HCT116 (cell line): ENCODE measurements at regions not wholly inside any gene's neighbourhood (a gene's known extent, or its start where the extent isn't known, plus 50 kb on each side); places are given as distances from the start of the nearest gene placed in this dataset.

ENCODE experiments used
- ATAC-seq: fragments of 200-7000 bp; cut with Tn5 transposase; 2 replicates; pipeline ENCODE4 v1.9.1; 2020; ENCODE audit warnings: mild to moderate bottlenecking, moderate library complexity
- BruUV-seq: library from RNA; stranded (reverse); fragments of 400-500 nt; replicated peaks from 2 replicates; lab custom pipeline; 2021; lab: Mats Ljungman, UMichigan
- CTCF ChIA-PET: fragments of 300-600 bp; sonication (Branson Sonifier 250); formaldehyde crosslinking; loops from one replicate; lab custom pipeline; 2021; ENCODE audit warnings: antibody characterized with exemption; lab: Charles Lee
- POLR2A ChIA-PET: fragments of 300-600, 350-600 bp; sonication (Branson Sonifier 250); formaldehyde crosslinking; loops from one replicate; lab custom pipeline; 2021; ENCODE audit warnings: antibody characterized with exemption; lab: Charles Lee
- RAD21 ChIA-PET, 2 experiments: fragments of 300-600 bp; sonication (Branson Sonifier 250); formaldehyde crosslinking; loops; one replicate each; lab custom pipeline; 2023; ENCODE audit warnings: low total read pairs in 2 of 2; ENCODE audit not compliant: uncharacterized antibody in 2 of 2, unreplicated experiment in 2 of 2, low non-redundant PET in 1 of 2; lab: Charles Lee
- DNase-seq: peaks from one replicate; pipeline ENCODE4 v3.0.0-alpha.2; 2010; ENCODE audit warnings: low read depth, low spot score
- H2AFZ ChIP-seq: fragments of 200-600 bp; shearing (Covaris generic), sonication (generic); 2 replicates; pipeline ENCODE4 v1.6.1; 2017; ENCODE audit warnings: low read depth, mixed run types, mixed read lengths, antibody characterized with exemption, low read length; ENCODE audit not compliant: poor library complexity, severe bottlenecking
- H3K27ac ChIP-seq: 2 replicates; pipeline ENCODE4 v1.5.1; 2012; ENCODE audit warnings: low read depth, low read length
- H3K27me3 ChIP-seq: fragments of 200-600 bp; sonication (generic); 2 replicates; pipeline ENCODE4 v1.6.1; 2016; ENCODE audit warnings: mixed run types, low read length, mixed read lengths; ENCODE audit not compliant: insufficient read depth
- H3K36me3 ChIP-seq, 2 experiments: fragments of 200-500 bp in 1 of 2; fragments of 200-600 bp in 1 of 2; sonication (Bioruptor generic) in 1 of 2; sonication (generic) in 1 of 2; 2 replicates each; pipeline versions ENCODE4 v1.5.1 to v1.6.1; 2014 to 2016; ENCODE audit warnings: low read length in 2 of 2, inconsistent platforms in 1 of 2, mixed read lengths in 1 of 2, mixed run types in 1 of 2; ENCODE audit not compliant: insufficient read depth in 2 of 2, control insufficient read depth in 1 of 2
- H3K4me1 ChIP-seq, 2 experiments: fragments of 200-600 bp in 1 of 2; sonication (generic) in 1 of 2; 2 replicates each; pipeline versions ENCODE4 v1.5.1 to v1.6.1; 2012 to 2017; ENCODE audit warnings: low read length in 2 of 2, inconsistent platforms in 1 of 2, mild to moderate bottlenecking in 1 of 2, mixed read lengths in 1 of 2, mixed run types in 1 of 2, moderate library complexity in 1 of 2; ENCODE audit not compliant: insufficient read depth in 2 of 2, control insufficient read depth in 1 of 2
- H3K4me2 ChIP-seq: fragments of 200-600 bp; sonication (generic); 2 replicates; pipeline ENCODE4 v1.6.1; 2017; ENCODE audit warnings: mixed run types, low read length, mixed read lengths
- H3K4me3 ChIP-seq, 2 experiments: fragments of 200-600 bp in 1 of 2; sonication (generic) in 1 of 2; replicated peaks in 1 of 2; 2 replicates each; pipeline ENCODE4 v1.5.1; 2011 to 2016; ENCODE audit warnings: low read length in 2 of 2, control low read depth in 1 of 2, low read depth in 1 of 2, mild to moderate bottlenecking in 1 of 2, mixed read lengths in 1 of 2, mixed run types in 1 of 2
- H3K79me2 ChIP-seq: fragments of 200-600 bp; sonication (generic); 2 replicates; pipeline ENCODE4 v1.6.1; 2017; ENCODE audit warnings: mild to moderate bottlenecking, mixed run types, low read length, moderate library complexity, mixed read lengths; ENCODE audit not compliant: insufficient read depth
- H3K9ac ChIP-seq: fragments of 200-600 bp; sonication (generic); 2 replicates; pipeline ENCODE4 v1.6.1; 2016; ENCODE audit warnings: low read length, mixed read lengths
- H3K9me2 ChIP-seq: fragments of 200-600 bp; sonication (generic), shearing (Covaris generic); 2 replicates; pipeline ENCODE4 v1.6.1; 2017; ENCODE audit warnings: mixed run types, mild to moderate bottlenecking, moderate library complexity; ENCODE audit not compliant: insufficient read depth
- H3K9me3 ChIP-seq, 2 experiments: fragments of 200-500 bp in 1 of 2; fragments of 200-600 bp in 1 of 2; sonication (Bioruptor generic) in 1 of 2; sonication (generic) in 1 of 2; 2 replicates each; pipeline ENCODE4 v1.6.1; 2014 to 2017; ENCODE audit warnings: low read length in 2 of 2, mixed read lengths in 2 of 2, inconsistent platforms in 1 of 2, low read depth in 1 of 2, mild to moderate bottlenecking in 1 of 2, mixed run types in 1 of 2, moderate library complexity in 1 of 2; ENCODE audit not compliant: control insufficient read depth in 1 of 2, insufficient read depth in 1 of 2
- H4K20me1 ChIP-seq: fragments of 200-600 bp; sonication (generic), shearing (Covaris generic); 2 replicates; pipeline ENCODE4 v1.6.1; 2017; ENCODE audit warnings: mixed run types, mild to moderate bottlenecking, moderate library complexity; ENCODE audit not compliant: insufficient read depth
- ATF3 ChIP-seq: IDR thresholded peaks from 2 replicates; pipeline ENCODE4 v1.6.1; 2012
- CBX3 ChIP-seq: IDR thresholded peaks from 2 replicates; pipeline ENCODE4 v1.6.1; 2012; ENCODE audit warnings: low read depth
- CEBPB ChIP-seq: IDR thresholded peaks from 2 replicates; pipeline ENCODE4 v1.6.1; 2012; ENCODE audit warnings: low read depth
- EGR1 ChIP-seq: IDR thresholded peaks from 2 replicates; pipeline ENCODE4 v1.6.1; 2012; ENCODE audit warnings: low read depth
- EZH2 ChIP-seq: fragments of 200-600 bp; sonication (generic); IDR thresholded peaks from 2 replicates; pipeline ENCODE4 v1.6.1; 2017; ENCODE audit warnings: antibody characterized with exemption, mixed run types
- EZH2phosphoT487 ChIP-seq: fragments of 200-600 bp; IDR thresholded peaks from 2 replicates; pipeline ENCODE4 v1.6.1; 2018; ENCODE audit warnings: antibody characterized with exemption, borderline replicate concordance
- FOSL1 ChIP-seq: IDR thresholded peaks from 2 replicates; pipeline ENCODE4 v1.6.1; 2012; ENCODE audit warnings: low read depth
- JUND ChIP-seq: IDR thresholded peaks from 2 replicates; pipeline ENCODE4 v1.6.1; 2012
- RAD21 ChIP-seq: IDR thresholded peaks from 2 replicates; pipeline ENCODE4 v1.6.1; 2012; ENCODE audit warnings: low read depth, mild to moderate bottlenecking
- SP1 ChIP-seq: IDR thresholded peaks from 2 replicates; pipeline ENCODE4 v1.6.1; 2012; ENCODE audit warnings: low read depth
- SRF ChIP-seq: IDR thresholded peaks from 2 replicates; pipeline ENCODE4 v1.6.1; 2012; ENCODE audit warnings: low read depth
- TCF7L2 ChIP-seq: IDR thresholded peaks from 2 replicates; pipeline ENCODE4 v1.7.0; 2011; ENCODE audit warnings: borderline replicate concordance, inconsistent platforms; ENCODE audit not compliant: insufficient read depth, insufficient read length; ENCODE audit errors: extremely low read depth
- YY1 ChIP-seq: IDR thresholded peaks from 2 replicates; pipeline ENCODE4 v1.6.1; 2011; ENCODE audit warnings: low read length, low read depth, moderate library complexity, mild to moderate bottlenecking; ENCODE audit not compliant: insufficient replicate concordance; ENCODE audit errors: extremely low read depth
- ZBTB33 ChIP-seq: IDR thresholded peaks from 2 replicates; pipeline ENCODE4 v1.6.1; 2011; ENCODE audit warnings: mild to moderate bottlenecking, low read length, moderate library complexity; ENCODE audit not compliant: insufficient replicate concordance; ENCODE audit errors: extremely low read depth
- ZFX ChIP-seq: fragments of 450-650 bp; IDR thresholded peaks from 2 replicates; pipeline ENCODE4 v1.6.1; 2017
- intact Hi-C: fragments of 100-400 bp; cut with micrococcal nuclease; formaldehyde crosslinking; loops from 2 replicates; pipeline ENCODE4 v1.10.0; 2022
- TF ChIP-seq, protein P1 (sequence below): IDR thresholded peaks from 2 replicates; pipeline ENCODE4 v1.6.1; 2012; ENCODE audit warnings: low read depth

- DNase-seq (peak; percentile 15), ATAC-seq (no peak)
- H3K79me2 ChIP-seq, result no peaks in the 10 kb centered on the region
- no TSS peak for BruUV-seq
- TF ChIP-seq RAD21 (no peak), YY1 (no peak), SRF (no peak), EGR1 (no peak), EZH2phosphoT487 (no peak), EZH2 (no peak), TCF7L2 (no peak), ZFX (no peak), FOSL1 (no peak), SP1 (peak; percentile 51; the same call in 1 of the 2 replicates), JUND (0 out of 2 replicates have a peak, but pooled peaks have one; percentile 22), CEBPB (0 out of 2 replicates have a peak, but pooled peaks have one; percentile 20), CBX3 (0 out of 2 replicates have a peak, but pooled peaks have one; percentile 27), ZBTB33 (no peak), ATF3 (no peak)
- TF ChIP-seq, protein P1, sequence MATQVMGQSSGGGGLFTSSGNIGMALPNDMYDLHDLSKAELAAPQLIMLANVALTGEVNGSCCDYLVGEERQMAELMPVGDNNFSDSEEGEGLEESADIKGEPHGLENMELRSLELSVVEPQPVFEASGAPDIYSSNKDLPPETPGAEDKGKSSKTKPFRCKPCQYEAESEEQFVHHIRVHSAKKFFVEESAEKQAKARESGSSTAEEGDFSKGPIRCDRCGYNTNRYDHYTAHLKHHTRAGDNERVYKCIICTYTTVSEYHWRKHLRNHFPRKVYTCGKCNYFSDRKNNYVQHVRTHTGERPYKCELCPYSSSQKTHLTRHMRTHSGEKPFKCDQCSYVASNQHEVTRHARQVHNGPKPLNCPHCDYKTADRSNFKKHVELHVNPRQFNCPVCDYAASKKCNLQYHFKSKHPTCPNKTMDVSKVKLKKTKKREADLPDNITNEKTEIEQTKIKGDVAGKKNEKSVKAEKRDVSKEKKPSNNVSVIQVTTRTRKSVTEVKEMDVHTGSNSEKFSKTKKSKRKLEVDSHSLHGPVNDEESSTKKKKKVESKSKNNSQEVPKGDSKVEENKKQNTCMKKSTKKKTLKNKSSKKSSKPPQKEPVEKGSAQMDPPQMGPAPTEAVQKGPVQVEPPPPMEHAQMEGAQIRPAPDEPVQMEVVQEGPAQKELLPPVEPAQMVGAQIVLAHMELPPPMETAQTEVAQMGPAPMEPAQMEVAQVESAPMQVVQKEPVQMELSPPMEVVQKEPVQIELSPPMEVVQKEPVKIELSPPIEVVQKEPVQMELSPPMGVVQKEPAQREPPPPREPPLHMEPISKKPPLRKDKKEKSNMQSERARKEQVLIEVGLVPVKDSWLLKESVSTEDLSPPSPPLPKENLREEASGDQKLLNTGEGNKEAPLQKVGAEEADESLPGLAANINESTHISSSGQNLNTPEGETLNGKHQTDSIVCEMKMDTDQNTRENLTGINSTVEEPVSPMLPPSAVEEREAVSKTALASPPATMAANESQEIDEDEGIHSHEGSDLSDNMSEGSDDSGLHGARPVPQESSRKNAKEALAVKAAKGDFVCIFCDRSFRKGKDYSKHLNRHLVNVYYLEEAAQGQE, result no peak
- H3K9me2 ChIP-seq, result no peaks in the 10 kb centered on the region
- H3K36me3 ChIP-seq, result no peaks in the 10 kb centered on the region
- POLR2A ChIA-PET, result no interaction called here
- H3K9ac ChIP-seq, result no peak overlapping the region
- CTCF ChIA-PET, result no interaction called here
- RAD21 ChIA-PET, result no interaction called here
- peak overlapping the region; percentile 75 for H2AFZ ChIP-seq
- H4K20me1 ChIP-seq, result no peaks in the 10 kb centered on the region
- peak overlapping the region; percentile 34 for H3K4me2 ChIP-seq
- intact Hi-C loops, result no loop called here
- peaks cover 5 to 13% of the 10 kb centered on the region in 2 experiments; a peak in 3 of 4 replicates for H3K4me1 ChIP-seq
- H3K4me3 ChIP-seq, result no peak overlapping the region
- H3K27me3 ChIP-seq, result no peaks in the 10 kb centered on the region
- no peaks in the 10 kb centered on the region for H3K9me3 ChIP-seq
- no peak overlapping the region for H3K27ac ChIP-seq
These were observed 56.9 kb upstream of the RASA1 start for GRCh38 chr5:87210743-87211142.
